M059J (cell line): ENCODE measurements at regions not wholly inside any gene's neighbourhood (a gene's known extent, or its start where the extent isn't known, plus 50 kb on each side); places are given as distances from the start of the nearest gene placed in this dataset.

Experiments used
- DNase-seq: peaks from one replicate; pipeline ENCODE4 v3.0.0-alpha.2; 2012; ENCODE audit warnings: low read depth

GRCh38 chr3:141814375-141814774 lies 51.2 kb downstream of the GRK7 start:
- no peak for DNase-seq

GRCh38 chr3:141815667-141816066 lies 52.5 kb downstream of the GRK7 start:
- DNase-seq: no peak

DNA sequence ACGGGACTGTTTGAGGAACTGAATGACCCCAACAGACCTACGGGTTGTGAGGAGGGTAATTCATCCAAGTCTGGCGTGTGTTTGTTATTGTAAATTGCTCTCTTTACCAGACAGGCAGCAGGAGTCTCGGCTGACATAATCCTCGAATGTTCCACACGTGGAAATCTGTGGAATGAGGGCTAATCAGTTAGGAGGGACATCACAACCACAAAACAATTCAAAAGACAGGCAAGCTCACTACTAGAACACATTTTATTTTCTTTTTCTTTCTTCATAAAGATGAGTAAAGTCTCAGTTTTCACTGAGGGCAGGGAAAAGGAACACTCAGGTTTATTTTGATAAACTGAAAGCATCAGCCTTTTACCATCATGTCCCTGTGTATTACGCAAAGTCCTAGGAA lies 53.8 kb downstream of the GRK7 start:
- DNase-seq: no peak

DNA sequence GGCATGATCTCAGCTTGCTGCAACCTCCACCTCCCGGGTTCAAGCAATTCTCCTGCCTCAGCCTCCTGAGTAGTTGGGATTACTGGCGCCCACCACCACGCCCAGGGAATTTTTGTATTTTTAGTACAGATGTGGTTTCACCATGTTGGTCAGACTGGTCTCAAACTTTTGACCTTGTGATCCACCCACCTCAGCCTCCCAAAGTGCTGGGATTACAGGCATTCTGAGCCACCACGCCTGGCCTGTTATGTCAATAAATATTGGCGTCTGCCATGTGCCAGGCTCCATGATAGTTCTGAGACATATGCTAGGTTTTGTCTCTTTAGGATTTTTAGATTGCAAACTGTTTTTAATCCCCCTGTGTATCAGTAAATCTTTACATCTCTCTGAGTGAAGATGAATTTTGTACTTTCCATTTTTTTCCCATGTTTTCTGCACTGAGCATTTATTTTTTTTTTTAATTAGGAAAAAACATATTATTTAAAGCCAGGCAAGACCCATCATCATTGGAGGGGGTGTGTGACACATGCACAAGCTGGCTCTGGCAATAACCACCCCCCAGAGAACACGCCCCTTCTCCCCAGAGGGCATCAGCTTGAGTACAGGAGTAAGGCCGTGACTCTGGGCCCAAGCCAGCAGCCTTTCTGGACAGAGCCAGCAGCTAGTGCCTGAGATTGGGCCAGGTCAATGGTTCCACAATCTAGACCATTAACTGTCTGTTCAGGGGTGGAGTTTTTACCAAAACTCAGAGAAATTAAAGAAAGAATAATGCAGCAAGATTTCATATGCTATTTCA lies 51.0 kb upstream of the ATP1B3 start:
- peak; percentile 37 for DNase-seq
